ENCODE measurements at regions not wholly inside any gene's neighbourhood (a gene's known extent, or its start where the extent isn't known, plus 50 kb on each side); places are given as distances from the start of the nearest gene placed in this dataset.

DNA sequence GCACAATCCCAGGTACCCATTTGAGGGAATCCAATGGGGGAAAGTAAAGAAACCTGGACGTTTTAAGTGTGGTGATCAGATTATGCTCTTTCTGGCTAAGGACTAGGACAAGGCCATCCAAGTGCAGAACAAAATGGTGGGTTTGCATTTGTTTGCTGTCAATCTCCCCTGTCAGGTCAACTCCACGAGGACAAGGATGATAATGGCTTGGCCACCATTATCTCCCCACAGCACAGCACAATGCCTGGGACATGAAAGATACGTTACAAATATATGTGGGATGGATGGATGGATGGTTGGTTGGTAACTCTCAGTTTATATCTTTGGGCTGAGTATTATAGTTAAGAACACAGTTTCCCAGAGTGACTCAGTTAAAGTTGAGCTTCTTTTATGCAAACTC is 526.9 kb downstream of the NPIPA7 start:
- TF ChIP-seq, protein P1, sequence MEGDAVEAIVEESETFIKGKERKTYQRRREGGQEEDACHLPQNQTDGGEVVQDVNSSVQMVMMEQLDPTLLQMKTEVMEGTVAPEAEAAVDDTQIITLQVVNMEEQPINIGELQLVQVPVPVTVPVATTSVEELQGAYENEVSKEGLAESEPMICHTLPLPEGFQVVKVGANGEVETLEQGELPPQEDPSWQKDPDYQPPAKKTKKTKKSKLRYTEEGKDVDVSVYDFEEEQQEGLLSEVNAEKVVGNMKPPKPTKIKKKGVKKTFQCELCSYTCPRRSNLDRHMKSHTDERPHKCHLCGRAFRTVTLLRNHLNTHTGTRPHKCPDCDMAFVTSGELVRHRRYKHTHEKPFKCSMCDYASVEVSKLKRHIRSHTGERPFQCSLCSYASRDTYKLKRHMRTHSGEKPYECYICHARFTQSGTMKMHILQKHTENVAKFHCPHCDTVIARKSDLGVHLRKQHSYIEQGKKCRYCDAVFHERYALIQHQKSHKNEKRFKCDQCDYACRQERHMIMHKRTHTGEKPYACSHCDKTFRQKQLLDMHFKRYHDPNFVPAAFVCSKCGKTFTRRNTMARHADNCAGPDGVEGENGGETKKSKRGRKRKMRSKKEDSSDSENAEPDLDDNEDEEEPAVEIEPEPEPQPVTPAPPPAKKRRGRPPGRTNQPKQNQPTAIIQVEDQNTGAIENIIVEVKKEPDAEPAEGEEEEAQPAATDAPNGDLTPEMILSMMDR (IDR thresholded peaks at IDR 0.05) = no peak
- TF ChIP-seq POLR2A (IDR thresholded peaks at IDR 0.05) = no peak

Measured in uterus (tissue), 2 donors.